HCT116 (cell line): ENCODE measurements at regions not wholly inside any gene's neighbourhood (a gene's known extent, or its start where the extent isn't known, plus 50 kb on each side); places are given as distances from the start of the nearest gene placed in this dataset.

Source experiments
- ATAC-seq: fragments of 200-7000 bp; cut with Tn5 transposase; 2 replicates; pipeline ENCODE4 v1.9.1; 2020; ENCODE audit warnings: mild to moderate bottlenecking, moderate library complexity
- BruUV-seq: library from RNA; stranded (reverse); fragments of 400-500 nt; replicated peaks from 2 replicates; lab custom pipeline; 2021; lab: Mats Ljungman, UMichigan
- CTCF ChIA-PET: fragments of 300-600 bp; sonication (Branson Sonifier 250); formaldehyde crosslinking; loops from one replicate; lab custom pipeline; 2021; ENCODE audit warnings: antibody characterized with exemption; lab: Charles Lee
- POLR2A ChIA-PET: fragments of 300-600, 350-600 bp; sonication (Branson Sonifier 250); formaldehyde crosslinking; loops from one replicate; lab custom pipeline; 2021; ENCODE audit warnings: antibody characterized with exemption; lab: Charles Lee
- RAD21 ChIA-PET, 2 experiments: fragments of 300-600 bp; sonication (Branson Sonifier 250); formaldehyde crosslinking; loops; one replicate each; lab custom pipeline; 2023; ENCODE audit warnings: low total read pairs in 2 of 2; ENCODE audit not compliant: uncharacterized antibody in 2 of 2, unreplicated experiment in 2 of 2, low non-redundant PET in 1 of 2; lab: Charles Lee
- DNase-seq: peaks from one replicate; pipeline ENCODE4 v3.0.0-alpha.2; 2010; ENCODE audit warnings: low read depth, low spot score
- H2AFZ ChIP-seq: fragments of 200-600 bp; shearing (Covaris generic), sonication (generic); 2 replicates; pipeline ENCODE4 v1.6.1; 2017; ENCODE audit warnings: low read depth, mixed run types, mixed read lengths, antibody characterized with exemption, low read length; ENCODE audit not compliant: poor library complexity, severe bottlenecking
- H3K27ac ChIP-seq: 2 replicates; pipeline ENCODE4 v1.5.1; 2012; ENCODE audit warnings: low read depth, low read length
- H3K27me3 ChIP-seq: fragments of 200-600 bp; sonication (generic); 2 replicates; pipeline ENCODE4 v1.6.1; 2016; ENCODE audit warnings: mixed run types, low read length, mixed read lengths; ENCODE audit not compliant: insufficient read depth
- H3K36me3 ChIP-seq, 2 experiments: fragments of 200-500 bp in 1 of 2; fragments of 200-600 bp in 1 of 2; sonication (Bioruptor generic) in 1 of 2; sonication (generic) in 1 of 2; 2 replicates each; pipeline versions ENCODE4 v1.5.1 to v1.6.1; 2014 to 2016; ENCODE audit warnings: low read length in 2 of 2, inconsistent platforms in 1 of 2, mixed read lengths in 1 of 2, mixed run types in 1 of 2; ENCODE audit not compliant: insufficient read depth in 2 of 2, control insufficient read depth in 1 of 2
- H3K4me1 ChIP-seq, 2 experiments: fragments of 200-600 bp in 1 of 2; sonication (generic) in 1 of 2; 2 replicates each; pipeline versions ENCODE4 v1.5.1 to v1.6.1; 2012 to 2017; ENCODE audit warnings: low read length in 2 of 2, inconsistent platforms in 1 of 2, mild to moderate bottlenecking in 1 of 2, mixed read lengths in 1 of 2, mixed run types in 1 of 2, moderate library complexity in 1 of 2; ENCODE audit not compliant: insufficient read depth in 2 of 2, control insufficient read depth in 1 of 2
- H3K4me2 ChIP-seq: fragments of 200-600 bp; sonication (generic); 2 replicates; pipeline ENCODE4 v1.6.1; 2017; ENCODE audit warnings: mixed run types, low read length, mixed read lengths
- H3K4me3 ChIP-seq, 2 experiments: fragments of 200-600 bp in 1 of 2; sonication (generic) in 1 of 2; replicated peaks in 1 of 2; 2 replicates each; pipeline ENCODE4 v1.5.1; 2011 to 2016; ENCODE audit warnings: low read length in 2 of 2, control low read depth in 1 of 2, low read depth in 1 of 2, mild to moderate bottlenecking in 1 of 2, mixed read lengths in 1 of 2, mixed run types in 1 of 2
- H3K79me2 ChIP-seq: fragments of 200-600 bp; sonication (generic); 2 replicates; pipeline ENCODE4 v1.6.1; 2017; ENCODE audit warnings: mild to moderate bottlenecking, mixed run types, low read length, moderate library complexity, mixed read lengths; ENCODE audit not compliant: insufficient read depth
- H3K9ac ChIP-seq: fragments of 200-600 bp; sonication (generic); 2 replicates; pipeline ENCODE4 v1.6.1; 2016; ENCODE audit warnings: low read length, mixed read lengths
- H3K9me2 ChIP-seq: fragments of 200-600 bp; sonication (generic), shearing (Covaris generic); 2 replicates; pipeline ENCODE4 v1.6.1; 2017; ENCODE audit warnings: mixed run types, mild to moderate bottlenecking, moderate library complexity; ENCODE audit not compliant: insufficient read depth
- H3K9me3 ChIP-seq, 2 experiments: fragments of 200-500 bp in 1 of 2; fragments of 200-600 bp in 1 of 2; sonication (Bioruptor generic) in 1 of 2; sonication (generic) in 1 of 2; 2 replicates each; pipeline ENCODE4 v1.6.1; 2014 to 2017; ENCODE audit warnings: low read length in 2 of 2, mixed read lengths in 2 of 2, inconsistent platforms in 1 of 2, low read depth in 1 of 2, mild to moderate bottlenecking in 1 of 2, mixed run types in 1 of 2, moderate library complexity in 1 of 2; ENCODE audit not compliant: control insufficient read depth in 1 of 2, insufficient read depth in 1 of 2
- H4K20me1 ChIP-seq: fragments of 200-600 bp; sonication (generic), shearing (Covaris generic); 2 replicates; pipeline ENCODE4 v1.6.1; 2017; ENCODE audit warnings: mixed run types, mild to moderate bottlenecking, moderate library complexity; ENCODE audit not compliant: insufficient read depth
- CTCF ChIP-seq, 3 experiments: fragments of 200-600 bp in 1 of 3; sonication (generic) in 1 of 3; IDR thresholded peaks in 2 of 3; conservative IDR thresholded peaks in 1 of 3; 2 replicates each; pipeline ENCODE4 v1.5.1; 2012 to 2017; ENCODE audit warnings: low read depth in 2 of 3, low read length in 2 of 3, antibody characterized with exemption in 1 of 3, borderline replicate concordance in 1 of 3, control low read depth in 1 of 3, mild to moderate bottlenecking in 1 of 3, mixed read lengths in 1 of 3, mixed run types in 1 of 3, moderate library complexity in 1 of 3; ENCODE audit not compliant: insufficient read depth in 1 of 3
- EGR1 ChIP-seq: IDR thresholded peaks from 2 replicates; pipeline ENCODE4 v1.6.1; 2012; ENCODE audit warnings: low read depth
- EZH2 ChIP-seq: fragments of 200-600 bp; sonication (generic); IDR thresholded peaks from 2 replicates; pipeline ENCODE4 v1.6.1; 2017; ENCODE audit warnings: antibody characterized with exemption, mixed run types
- EZH2phosphoT487 ChIP-seq: fragments of 200-600 bp; IDR thresholded peaks from 2 replicates; pipeline ENCODE4 v1.6.1; 2018; ENCODE audit warnings: antibody characterized with exemption, borderline replicate concordance
- FOSL1 ChIP-seq: IDR thresholded peaks from 2 replicates; pipeline ENCODE4 v1.6.1; 2012; ENCODE audit warnings: low read depth
- SP1 ChIP-seq: IDR thresholded peaks from 2 replicates; pipeline ENCODE4 v1.6.1; 2012; ENCODE audit warnings: low read depth
- intact Hi-C: fragments of 100-400 bp; cut with micrococcal nuclease; formaldehyde crosslinking; loops from 2 replicates; pipeline ENCODE4 v1.10.0; 2022
- TF ChIP-seq, protein P1 (sequence below): IDR thresholded peaks from 2 replicates; pipeline ENCODE4 v1.6.1; 2011; ENCODE audit warnings: mild to moderate bottlenecking, low read length, moderate library complexity; ENCODE audit not compliant: insufficient replicate concordance; ENCODE audit errors: extremely low read depth

DNA sequence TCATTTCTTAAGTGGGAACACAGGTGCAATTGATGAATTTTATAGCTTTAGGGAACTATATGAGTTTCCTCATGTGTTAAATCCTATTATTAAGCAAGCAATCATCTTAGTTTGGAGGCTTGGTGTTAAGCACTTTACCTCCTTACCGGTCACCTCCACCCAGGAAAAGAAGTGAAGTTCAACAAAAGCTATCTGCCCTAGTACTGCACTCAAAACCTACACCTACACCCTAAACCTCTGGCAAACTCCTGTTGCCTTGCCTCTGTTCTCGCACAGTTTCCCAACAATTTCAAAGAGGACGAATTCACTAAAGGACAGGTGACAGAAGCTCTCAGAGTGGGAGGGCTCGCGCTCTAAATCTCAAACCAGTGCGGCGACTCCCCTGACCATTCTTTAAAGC is 85.7 kb upstream of the TENT5D start:
- no peaks in the 10 kb centered on the region for H3K9me3 ChIP-seq
- H3K79me2 ChIP-seq, result no peaks in the 10 kb centered on the region
- H3K36me3 ChIP-seq, result no peaks in the 10 kb centered on the region
- no peak overlapping the region for H3K27ac ChIP-seq
- ATAC-seq (no peak), DNase-seq (no peak)
- TF ChIP-seq FOSL1, result no peak
- no peak for TF ChIP-seq SP1
- TF ChIP-seq EZH2phosphoT487, result no peak
- TF ChIP-seq EZH2, result no peak
- TF ChIP-seq EGR1, result no peak
- no peak for TF ChIP-seq CTCF (IDR thresholded peaks at IDR 0.05 in 2 of 3, conservative IDR thresholded peaks at IDR 0.05 in 1 of 3; ENCODE audit: borderline replicate concordance in 1 of 3, insufficient read depth in 1 of 3, low read depth in 2 of 3, low read length in 2 of 3)
- TF ChIP-seq, protein P1, sequence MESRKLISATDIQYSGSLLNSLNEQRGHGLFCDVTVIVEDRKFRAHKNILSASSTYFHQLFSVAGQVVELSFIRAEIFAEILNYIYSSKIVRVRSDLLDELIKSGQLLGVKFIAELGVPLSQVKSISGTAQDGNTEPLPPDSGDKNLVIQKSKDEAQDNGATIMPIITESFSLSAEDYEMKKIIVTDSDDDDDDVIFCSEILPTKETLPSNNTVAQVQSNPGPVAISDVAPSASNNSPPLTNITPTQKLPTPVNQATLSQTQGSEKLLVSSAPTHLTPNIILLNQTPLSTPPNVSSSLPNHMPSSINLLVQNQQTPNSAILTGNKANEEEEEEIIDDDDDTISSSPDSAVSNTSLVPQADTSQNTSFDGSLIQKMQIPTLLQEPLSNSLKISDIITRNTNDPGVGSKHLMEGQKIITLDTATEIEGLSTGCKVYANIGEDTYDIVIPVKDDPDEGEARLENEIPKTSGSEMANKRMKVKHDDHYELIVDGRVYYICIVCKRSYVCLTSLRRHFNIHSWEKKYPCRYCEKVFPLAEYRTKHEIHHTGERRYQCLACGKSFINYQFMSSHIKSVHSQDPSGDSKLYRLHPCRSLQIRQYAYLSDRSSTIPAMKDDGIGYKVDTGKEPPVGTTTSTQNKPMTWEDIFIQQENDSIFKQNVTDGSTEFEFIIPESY, result no peak
- BruUV-seq, result no TSS peak
- CTCF ChIA-PET, result no interaction called here
- H3K27me3 ChIP-seq, result no peaks in the 10 kb centered on the region
- no peaks in the 10 kb centered on the region for H3K4me1 ChIP-seq
- no peak overlapping the region for H2AFZ ChIP-seq
- POLR2A ChIA-PET, result no interaction called here
- intact Hi-C loops, result no loop called here
- H4K20me1 ChIP-seq, result no peaks in the 10 kb centered on the region
- no peak overlapping the region for H3K4me3 ChIP-seq
- RAD21 ChIA-PET, result no interaction called here
- H3K9ac ChIP-seq, result no peak overlapping the region
- no peak overlapping the region for H3K4me2 ChIP-seq
- no peaks in the 10 kb centered on the region for H3K9me2 ChIP-seq
